SU-DHL-6 (cell line): ENCODE measurements at regions not wholly inside any gene's neighbourhood (a gene's known extent, or its start where the extent isn't known, plus 50 kb on each side); places are given as distances from the start of the nearest gene placed in this dataset.

ENCODE experiments used
- H2AFZ ChIP-seq: fragments of 200-600 bp; sonication (generic); 2 replicates; pipeline ENCODE4 v1.6.1; 2014; ENCODE audit warnings: low read depth, mild to moderate bottlenecking, moderate library complexity, mixed read lengths, antibody characterized with exemption, low read length; ENCODE audit not compliant: severe bottlenecking
- H3F3A ChIP-seq: fragments of 200-600 bp; shearing (Covaris generic); 2 replicates; pipeline ENCODE4 v1.6.0; 2016; ENCODE audit warnings: antibody characterized with exemption, mild to moderate bottlenecking; ENCODE audit not compliant: insufficient read depth
- H3K27ac ChIP-seq: fragments of 200-600 bp; sonication (generic); 2 replicates; pipeline ENCODE4 v1.5.1; 2016; ENCODE audit warnings: low read depth, mild to moderate bottlenecking, low read length, moderate library complexity, mixed read lengths
- H3K27me3 ChIP-seq: fragments of 200-600 bp; sonication (generic), shearing (Covaris generic); 2 replicates; pipeline ENCODE4 v1.6.0; 2014; ENCODE audit warnings: mild to moderate bottlenecking, low read length
- H3K36me3 ChIP-seq: fragments of 200-600 bp; sonication (generic); 2 replicates; pipeline ENCODE4 v1.6.1; 2014; ENCODE audit warnings: mild to moderate bottlenecking, low read length, mixed read lengths
- H3K4me2 ChIP-seq: fragments of 300-600, 200-600 bp; shearing (Covaris generic), sonication (generic); 2 replicates; pipeline ENCODE4 v1.6.0; 2014; ENCODE audit warnings: low read length, low read depth, mild to moderate bottlenecking; ENCODE audit not compliant: poor library complexity, severe bottlenecking
- H3K4me3 ChIP-seq: fragments of 200-600 bp; sonication (generic); 2 replicates; pipeline ENCODE4 v1.5.1; 2014; ENCODE audit warnings: antibody characterized with exemption, low read length, mild to moderate bottlenecking, mixed read lengths; ENCODE audit not compliant: insufficient read depth, poor library complexity, severe bottlenecking
- H3K79me2 ChIP-seq: fragments of 200-600 bp; sonication (generic); 2 replicates; pipeline ENCODE4 v1.6.1; 2014; ENCODE audit warnings: mild to moderate bottlenecking, low read length, moderate library complexity; ENCODE audit not compliant: insufficient read depth
- H3K9ac ChIP-seq: fragments of 200-600 bp; sonication (generic); 2 replicates; pipeline ENCODE4 v1.7.0; 2014; ENCODE audit warnings: mild to moderate bottlenecking, low read length
- H3K9me2 ChIP-seq: fragments of 200-600 bp; sonication (generic); replicated peaks from 2 replicates; pipeline ENCODE4 v1.6.1; 2014; ENCODE audit warnings: low read length; ENCODE audit not compliant: insufficient read depth
- H3K9me3 ChIP-seq: fragments of 200-600 bp; sonication (generic); 2 replicates; pipeline ENCODE4 v1.6.1; 2014; ENCODE audit warnings: low read length, mixed read lengths; ENCODE audit not compliant: insufficient read depth
- H4K20me1 ChIP-seq: fragments of 200-600 bp; sonication (generic); 2 replicates; pipeline ENCODE4 v1.6.1; 2014; ENCODE audit warnings: low read depth, mild to moderate bottlenecking, antibody characterized with exemption, low read length, moderate library complexity, mixed read lengths
- EZH2phosphoT487 ChIP-seq: fragments of 200-600 bp; sonication (generic), shearing (Covaris generic); conservative IDR thresholded peaks from 2 replicates; pipeline ENCODE4 v1.6.1; 2018; ENCODE audit warnings: mild to moderate bottlenecking, antibody characterized with exemption, low read length, moderate library complexity, mixed read lengths
- TF ChIP-seq, protein P1 (sequence below): fragments of 200-600 bp; sonication (generic); IDR thresholded peaks from one replicate; pipeline ENCODE4 v1.5.1; 2017; ENCODE audit warnings: antibody characterized with exemption, mild to moderate bottlenecking, low read length, moderate library complexity; ENCODE audit not compliant: insufficient read depth, poor library complexity, severe bottlenecking

- Histone ChIP-seq H3K79me2 (no peaks in the 10 kb centered on the region), H3K9me3 (no peaks in the 10 kb centered on the region), H3K9ac (no peak overlapping the region), H3K4me2 (no peak overlapping the region), H3K36me3 (no peaks in the 10 kb centered on the region), H2AFZ (no peak overlapping the region), H3K9me2 (no peaks in the 10 kb centered on the region), H4K20me1 (no peaks in the 10 kb centered on the region), H3F3A (no peaks in the 10 kb centered on the region), H3K27ac (no peak overlapping the region), H3K4me3 (no peak overlapping the region), H3K27me3 (no peaks in the 10 kb centered on the region)
- TF ChIP-seq, protein P1, sequence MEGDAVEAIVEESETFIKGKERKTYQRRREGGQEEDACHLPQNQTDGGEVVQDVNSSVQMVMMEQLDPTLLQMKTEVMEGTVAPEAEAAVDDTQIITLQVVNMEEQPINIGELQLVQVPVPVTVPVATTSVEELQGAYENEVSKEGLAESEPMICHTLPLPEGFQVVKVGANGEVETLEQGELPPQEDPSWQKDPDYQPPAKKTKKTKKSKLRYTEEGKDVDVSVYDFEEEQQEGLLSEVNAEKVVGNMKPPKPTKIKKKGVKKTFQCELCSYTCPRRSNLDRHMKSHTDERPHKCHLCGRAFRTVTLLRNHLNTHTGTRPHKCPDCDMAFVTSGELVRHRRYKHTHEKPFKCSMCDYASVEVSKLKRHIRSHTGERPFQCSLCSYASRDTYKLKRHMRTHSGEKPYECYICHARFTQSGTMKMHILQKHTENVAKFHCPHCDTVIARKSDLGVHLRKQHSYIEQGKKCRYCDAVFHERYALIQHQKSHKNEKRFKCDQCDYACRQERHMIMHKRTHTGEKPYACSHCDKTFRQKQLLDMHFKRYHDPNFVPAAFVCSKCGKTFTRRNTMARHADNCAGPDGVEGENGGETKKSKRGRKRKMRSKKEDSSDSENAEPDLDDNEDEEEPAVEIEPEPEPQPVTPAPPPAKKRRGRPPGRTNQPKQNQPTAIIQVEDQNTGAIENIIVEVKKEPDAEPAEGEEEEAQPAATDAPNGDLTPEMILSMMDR = no peak
- no peak for TF ChIP-seq EZH2phosphoT487
These were observed 855.1 kb downstream of the TMEM182 start for GRCh38 chr2:103616891-103617290.

DNA sequence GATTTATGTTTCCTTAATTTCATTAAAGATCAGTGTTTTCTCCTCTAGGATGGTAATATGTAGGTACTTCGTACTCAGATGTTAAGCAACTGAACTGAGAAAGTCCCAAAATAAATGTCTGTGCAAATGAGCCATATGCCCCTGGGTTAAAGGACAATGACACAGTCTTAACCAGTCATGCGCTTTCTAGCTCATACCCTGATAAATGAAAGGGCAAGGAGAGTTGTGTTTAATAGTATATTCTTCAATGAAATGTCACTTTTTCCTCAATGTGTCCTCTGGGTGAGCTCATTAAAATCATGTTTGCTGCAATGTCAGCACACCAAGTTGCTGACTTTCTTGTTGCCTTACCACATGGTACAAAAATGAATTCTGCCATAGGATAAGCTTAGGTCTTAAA is 856.3 kb downstream of the TMEM182 start:
- H4K20me1 ChIP-seq = no peaks in the 10 kb centered on the region
- H3K27me3 ChIP-seq = no peaks in the 10 kb centered on the region
- no peaks in the 10 kb centered on the region for H3K79me2 ChIP-seq
- H3K9ac ChIP-seq = no peak overlapping the region
- no peak for TF ChIP-seq EZH2phosphoT487
- TF ChIP-seq, protein P1 = no peak
- no peak overlapping the region for H3K27ac ChIP-seq
- no peaks in the 10 kb centered on the region for H3F3A ChIP-seq
- H3K36me3 ChIP-seq = no peaks in the 10 kb centered on the region
- H2AFZ ChIP-seq = no peak overlapping the region
- H3K9me3 ChIP-seq = no peaks in the 10 kb centered on the region
- no peak overlapping the region for H3K4me3 ChIP-seq
- no peaks in the 10 kb centered on the region for H3K9me2 ChIP-seq
- H3K4me2 ChIP-seq = no peak overlapping the region

DNA sequence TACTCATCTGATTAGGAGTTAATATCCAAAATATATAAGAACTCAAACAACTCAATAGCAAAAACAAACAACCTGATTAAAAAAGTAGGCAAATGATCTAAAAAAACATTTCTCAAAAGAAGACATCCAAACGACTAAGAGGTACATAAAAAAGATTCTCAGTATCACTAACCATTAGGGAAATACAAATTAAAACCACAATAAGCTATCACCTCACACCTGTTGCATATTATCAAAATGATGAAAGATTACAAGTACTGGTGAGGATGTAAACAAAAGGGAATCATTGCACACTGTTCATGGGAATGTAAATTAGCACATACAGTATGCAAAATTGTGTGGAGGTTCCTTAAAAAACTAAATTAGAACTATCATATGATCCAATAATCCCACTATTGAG is 865.5 kb downstream of the TMEM182 start:
- no peak overlapping the region for H3K27ac ChIP-seq
- no peak overlapping the region for H3K4me2 ChIP-seq
- H2AFZ ChIP-seq = no peak overlapping the region
- no peaks in the 10 kb centered on the region for H3K9me2 ChIP-seq
- no peaks in the 10 kb centered on the region for H4K20me1 ChIP-seq
- H3F3A ChIP-seq = no peaks in the 10 kb centered on the region
- no peaks in the 10 kb centered on the region for H3K79me2 ChIP-seq
- H3K36me3 ChIP-seq = no peaks in the 10 kb centered on the region
- no peak overlapping the region for H3K4me3 ChIP-seq
- TF ChIP-seq, protein P1 = no peak
- TF ChIP-seq EZH2phosphoT487 = no peak
- no peak overlapping the region for H3K9ac ChIP-seq
- H3K9me3 ChIP-seq = no peaks in the 10 kb centered on the region
- no peaks in the 10 kb centered on the region for H3K27me3 ChIP-seq
